ENCODE measurements at regions not wholly inside any gene's neighbourhood (a gene's known extent, or its start where the extent isn't known, plus 50 kb on each side); places are given as distances from the start of the nearest gene placed in this dataset.

DNA sequence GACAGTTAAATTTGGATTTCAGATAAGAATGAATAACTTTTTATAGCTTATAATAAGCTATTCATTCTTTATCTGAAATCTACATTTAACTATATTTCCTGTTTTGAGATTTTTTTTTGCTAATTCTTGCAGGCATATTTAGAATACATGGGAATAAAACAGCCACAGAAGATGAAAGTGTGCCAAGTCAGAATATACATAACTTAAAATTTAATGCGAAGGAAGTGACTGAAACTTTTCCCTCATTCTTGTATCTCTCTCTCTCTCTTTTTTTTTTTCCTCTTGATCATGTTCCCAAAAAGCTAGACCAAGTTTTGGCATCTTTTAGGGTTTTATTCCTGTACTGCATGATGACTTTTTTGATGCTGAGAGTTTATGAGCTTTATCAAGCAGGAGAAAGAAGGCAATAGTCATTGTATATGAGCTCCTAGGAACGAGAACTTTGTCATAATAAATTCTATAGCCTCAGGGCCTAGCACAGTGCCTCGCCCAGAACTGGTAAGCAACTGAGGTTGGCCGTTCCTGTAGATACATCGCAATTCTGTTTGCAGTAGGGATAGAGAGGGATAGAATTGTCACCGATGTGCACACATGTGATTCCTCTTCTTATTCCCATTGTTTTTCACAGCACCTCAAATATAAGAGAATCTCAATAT, 205.2 kb downstream of the MYLK4 start:
- intact Hi-C loops (cut with DNase I), result no loop called here
- H3K9me3 ChIP-seq, result peaks cover 0 to 9% (median 0%) of the 10 kb centered on the region in 12 donors
- H3K4me1 ChIP-seq, result peaks cover 0 to 16% (median 0%) of the 10 kb centered on the region in 12 donors
- WGBS, 4 donors, result 75 to 88% (median 82%) methylated on average over 6 of the region's 6 CpGs
- no peak overlapping the region for H3K4me3 ChIP-seq
- H3K36me3 ChIP-seq, result no peaks in the 10 kb centered on the region
- peaks cover 0 to 26% (median 0%) of the 10 kb centered on the region in 9 donors for H3K27me3 ChIP-seq
- no peak overlapping the region for H3K27ac ChIP-seq
- TF ChIP-seq POLR2A (IDR thresholded peaks at IDR 0.05), result no peak
- TF ChIP-seq, protein P1, sequence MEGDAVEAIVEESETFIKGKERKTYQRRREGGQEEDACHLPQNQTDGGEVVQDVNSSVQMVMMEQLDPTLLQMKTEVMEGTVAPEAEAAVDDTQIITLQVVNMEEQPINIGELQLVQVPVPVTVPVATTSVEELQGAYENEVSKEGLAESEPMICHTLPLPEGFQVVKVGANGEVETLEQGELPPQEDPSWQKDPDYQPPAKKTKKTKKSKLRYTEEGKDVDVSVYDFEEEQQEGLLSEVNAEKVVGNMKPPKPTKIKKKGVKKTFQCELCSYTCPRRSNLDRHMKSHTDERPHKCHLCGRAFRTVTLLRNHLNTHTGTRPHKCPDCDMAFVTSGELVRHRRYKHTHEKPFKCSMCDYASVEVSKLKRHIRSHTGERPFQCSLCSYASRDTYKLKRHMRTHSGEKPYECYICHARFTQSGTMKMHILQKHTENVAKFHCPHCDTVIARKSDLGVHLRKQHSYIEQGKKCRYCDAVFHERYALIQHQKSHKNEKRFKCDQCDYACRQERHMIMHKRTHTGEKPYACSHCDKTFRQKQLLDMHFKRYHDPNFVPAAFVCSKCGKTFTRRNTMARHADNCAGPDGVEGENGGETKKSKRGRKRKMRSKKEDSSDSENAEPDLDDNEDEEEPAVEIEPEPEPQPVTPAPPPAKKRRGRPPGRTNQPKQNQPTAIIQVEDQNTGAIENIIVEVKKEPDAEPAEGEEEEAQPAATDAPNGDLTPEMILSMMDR (IDR thresholded peaks at IDR 0.05), result no peak
- no peak for DNase-seq
- ATAC-seq, result no peak

DNA sequence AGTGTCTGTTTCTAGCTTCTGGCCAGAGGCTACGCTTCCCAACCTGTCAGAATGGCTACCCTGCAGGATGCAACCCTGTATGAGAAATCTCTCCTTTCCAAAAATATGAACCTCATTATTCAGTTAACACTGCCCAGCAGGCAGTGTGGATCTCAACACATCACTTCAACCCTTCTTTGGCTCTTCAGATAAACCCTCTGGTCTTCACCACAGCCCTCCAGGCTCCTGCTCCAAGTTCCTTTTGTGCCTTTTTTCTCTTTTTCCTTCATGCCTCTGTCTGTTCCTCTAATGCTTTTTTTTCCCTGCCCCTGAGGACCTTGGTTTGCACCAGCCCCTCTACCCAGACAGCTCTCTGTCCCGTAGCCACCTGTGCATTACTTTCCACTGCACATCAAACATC, 207.4 kb downstream of the MYLK4 start:
- WGBS, 4 donors, result 88 to 93% (median 92%) methylated on average over 2 of the region's 2 CpGs
- H3K27me3 ChIP-seq, result peaks cover 0 to 26% (median 0%) of the 10 kb centered on the region in 9 donors
- H3K36me3 ChIP-seq, result no peaks in the 10 kb centered on the region
- H3K9me3 ChIP-seq, result peaks cover 0 to 6% (median 0%) of the 10 kb centered on the region in 12 donors
- no peak for DNase-seq
- ATAC-seq, result no peak
- peaks cover 0 to 16% (median 0%) of the 10 kb centered on the region in 12 donors for H3K4me1 ChIP-seq
- intact Hi-C loops (cut with DNase I), result no loop called here
- H3K4me3 ChIP-seq, result no peak overlapping the region
- TF ChIP-seq POLR2A (IDR thresholded peaks at IDR 0.05), result no peak
- TF ChIP-seq, protein P1 (IDR thresholded peaks at IDR 0.05), result no peak
- H3K27ac ChIP-seq, result no peak overlapping the region

DNA sequence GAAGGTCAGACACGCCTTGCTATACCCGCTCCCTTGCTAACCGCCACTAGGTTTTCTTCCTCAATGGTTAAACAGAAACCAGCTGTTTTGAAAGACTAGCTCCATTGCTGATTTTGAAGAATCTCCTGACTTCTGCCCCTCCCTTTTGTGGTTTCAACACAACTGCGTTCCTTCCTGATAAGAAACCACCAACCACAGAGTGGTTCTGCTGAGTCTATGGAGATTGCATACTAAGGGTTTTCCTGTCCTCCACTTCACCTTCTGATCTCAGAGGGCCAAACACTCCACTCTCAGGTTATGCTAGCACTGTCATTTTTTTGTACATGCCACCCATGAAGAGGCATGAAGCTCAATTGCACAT, 207.9 kb downstream of the MYLK4 start:
- Histone ChIP-seq H3K4me3 (no peak overlapping the region), H3K27me3 (peaks cover 0 to 26% (median 0%) of the 10 kb centered on the region in 9 donors), H3K4me1 (peaks cover 0 to 16% (median 0%) of the 10 kb centered on the region in 12 donors), H3K27ac (no peak overlapping the region), H3K36me3 (no peaks in the 10 kb centered on the region), H3K9me3 (peaks cover 0 to 1% (median 0%) of the 10 kb centered on the region in 12 donors)
- DNase-seq, result no peak
- intact Hi-C loops (cut with DNase I), result no loop called here
- WGBS, 4 donors, result 75 to 84% (median 76%) methylated on average over 4 of the region's 4 CpGs
- TF ChIP-seq POLR2A (IDR thresholded peaks at IDR 0.05), result no peak
- TF ChIP-seq, protein P1 (IDR thresholded peaks at IDR 0.05), result no peak
- peak in 1 of 4 donors; percentile 77 for ATAC-seq

DNA sequence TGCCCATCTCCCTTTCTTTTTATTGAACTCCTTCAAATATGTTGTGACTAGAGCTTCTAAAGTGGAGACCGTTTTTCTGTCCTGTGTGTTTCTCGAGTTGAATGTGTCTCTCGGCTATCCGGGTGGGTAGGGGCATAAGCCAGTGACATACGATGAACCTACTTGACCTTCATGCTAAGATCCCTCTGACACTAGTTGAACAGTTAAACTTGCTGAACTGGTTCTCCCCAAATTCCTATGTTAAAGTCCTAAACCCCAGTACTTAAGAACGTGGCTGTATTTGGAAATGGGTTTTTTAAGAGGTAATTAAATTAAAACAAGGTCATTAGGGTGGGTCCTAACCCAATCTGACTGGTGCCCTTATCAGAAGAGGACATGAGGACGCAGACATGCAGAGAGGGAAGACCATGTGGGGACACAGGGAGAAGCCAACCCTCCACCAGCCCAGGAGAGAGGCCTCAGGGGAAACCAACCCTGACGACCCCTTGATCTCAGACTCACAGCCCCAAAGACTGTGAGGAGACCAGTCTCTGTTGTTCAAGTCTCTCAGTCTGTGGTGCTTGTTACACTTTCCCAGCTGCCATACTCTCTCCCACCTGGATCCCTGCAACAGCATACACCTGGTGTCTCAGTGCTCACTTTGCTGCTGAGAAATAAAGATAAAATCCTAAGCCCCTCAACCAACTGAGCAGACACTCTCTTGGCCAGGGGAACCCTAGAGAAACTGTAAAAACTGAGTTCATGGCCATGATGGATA, 208.4 kb downstream of the MYLK4 start:
- no peaks in the 10 kb centered on the region for H3K9me3 ChIP-seq
- H3K27ac ChIP-seq, result no peak overlapping the region
- intact Hi-C loops (cut with DNase I), result no loop called here
- peaks cover 0 to 16% (median 0%) of the 10 kb centered on the region in 12 donors for H3K4me1 ChIP-seq
- WGBS, 4 donors, result 75 to 90% (median 84%) methylated on average over 8 of the region's 8 CpGs
- no peaks in the 10 kb centered on the region for H3K36me3 ChIP-seq
- TF ChIP-seq, protein P1 (IDR thresholded peaks at IDR 0.05), result no peak
- TF ChIP-seq POLR2A (IDR thresholded peaks at IDR 0.05), result no peak
- DNase-seq (no peak), ATAC-seq (no peak)
- H3K27me3 ChIP-seq, result peaks cover 0 to 26% (median 0%) of the 10 kb centered on the region in 9 donors
- H3K4me3 ChIP-seq, result no peak overlapping the region
